ENCODE measurements at regions not wholly inside any gene's neighbourhood (a gene's known extent, or its start where the extent isn't known, plus 50 kb on each side); places are given as distances from the start of the nearest gene placed in this dataset.

GRCh38 chr6:6728169-6728941 lies 139.8 kb downstream of the LY86 start:
- no peak for TF ChIP-seq POLR2A (IDR thresholded peaks at IDR 0.05)
- TF ChIP-seq, protein P1, sequence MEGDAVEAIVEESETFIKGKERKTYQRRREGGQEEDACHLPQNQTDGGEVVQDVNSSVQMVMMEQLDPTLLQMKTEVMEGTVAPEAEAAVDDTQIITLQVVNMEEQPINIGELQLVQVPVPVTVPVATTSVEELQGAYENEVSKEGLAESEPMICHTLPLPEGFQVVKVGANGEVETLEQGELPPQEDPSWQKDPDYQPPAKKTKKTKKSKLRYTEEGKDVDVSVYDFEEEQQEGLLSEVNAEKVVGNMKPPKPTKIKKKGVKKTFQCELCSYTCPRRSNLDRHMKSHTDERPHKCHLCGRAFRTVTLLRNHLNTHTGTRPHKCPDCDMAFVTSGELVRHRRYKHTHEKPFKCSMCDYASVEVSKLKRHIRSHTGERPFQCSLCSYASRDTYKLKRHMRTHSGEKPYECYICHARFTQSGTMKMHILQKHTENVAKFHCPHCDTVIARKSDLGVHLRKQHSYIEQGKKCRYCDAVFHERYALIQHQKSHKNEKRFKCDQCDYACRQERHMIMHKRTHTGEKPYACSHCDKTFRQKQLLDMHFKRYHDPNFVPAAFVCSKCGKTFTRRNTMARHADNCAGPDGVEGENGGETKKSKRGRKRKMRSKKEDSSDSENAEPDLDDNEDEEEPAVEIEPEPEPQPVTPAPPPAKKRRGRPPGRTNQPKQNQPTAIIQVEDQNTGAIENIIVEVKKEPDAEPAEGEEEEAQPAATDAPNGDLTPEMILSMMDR (IDR thresholded peaks at IDR 0.05) = no peak

Data from body of pancreas (tissue), 4 donors.